GM12878 (cell line): ENCODE measurements at regions not wholly inside any gene's neighbourhood (a gene's known extent, or its start where the extent isn't known, plus 50 kb on each side); places are given as distances from the start of the nearest gene placed in this dataset.

ENCODE experiments used
- ATAC-seq: fragments of 200-7000 bp; cut with Tn5 transposase; 3 replicates; pipeline ENCODE4 v1.9.1; 2020; ENCODE audit warnings: mild to moderate bottlenecking, moderate library complexity
- BruUV-seq: library from RNA; stranded (reverse); fragments of 400-500 nt; replicated peaks from 2 replicates; lab custom pipeline; 2021; lab: Mats Ljungman, UMichigan
- CTCF ChIA-PET: fragments of 300-600 bp; sonication (Branson Sonifier 250); formaldehyde crosslinking; extraction: SDS; loops from one replicate; lab custom pipeline; 2021; ENCODE audit warnings: inconsistent platforms; lab: Yijun Ruan, JAX
- POLR2A ChIA-PET: fragments of 350-600 bp; formaldehyde crosslinking; extraction: SDS; loops from one replicate; lab custom pipeline; 2021; ENCODE audit warnings: inconsistent platforms; lab: Charles Lee
- RAD21 ChIA-PET: fragments of 300-600 bp; sonication (Branson Sonifier 250); formaldehyde crosslinking; loops from one replicate; lab custom pipeline; 2023; ENCODE audit warnings: antibody characterized with exemption; ENCODE audit not compliant: unreplicated experiment; lab: Charles Lee
- SMC1A ChIA-PET: fragments of 300-600 bp; sonication (Branson Sonifier 250); formaldehyde crosslinking; loops from one replicate; lab custom pipeline; 2023; ENCODE audit not compliant: unreplicated experiment, uncharacterized antibody; lab: Charles Lee
- DNase-seq: peaks from one replicate; pipeline ENCODE4 v3.0.0-alpha.2; 2011; ENCODE audit warnings: low read depth, low spot score
- FAIRE-seq: peaks from 3 replicates; lab custom pipeline; 2011; peaks lifted over from hg19 to GRCh38; lab: Jason Lieb, UNC
- H2AFZ ChIP-seq: 2 replicates; pipeline ENCODE4 v1.6.0; 2011; ENCODE audit warnings: low read depth, low read length, control low read depth; ENCODE audit not compliant: control insufficient read depth
- H3K27ac ChIP-seq: 2 replicates; pipeline ENCODE4 v1.5.1; 2011; ENCODE audit warnings: control low read depth; ENCODE audit not compliant: control insufficient read depth, insufficient read depth
- H3K27me3 ChIP-seq, 2 experiments: replicated peaks in 1 of 2; 2 replicates each; pipeline versions ENCODE4 v1.6.0 to v1.6.1; 2011; ENCODE audit warnings: low read length in 1 of 2; ENCODE audit not compliant: control insufficient read depth in 2 of 2, insufficient read depth in 2 of 2
- H3K36me3 ChIP-seq, 2 experiments: 2 replicates each; pipeline ENCODE4 v1.5.1; 2011; ENCODE audit warnings: low read length in 1 of 2; ENCODE audit not compliant: control insufficient read depth in 2 of 2, insufficient read depth in 2 of 2
- H3K4me1 ChIP-seq: 2 replicates; pipeline ENCODE4 v1.6.1; 2011; ENCODE audit warnings: mild to moderate bottlenecking, low read length, moderate library complexity, mixed read lengths; ENCODE audit not compliant: control insufficient read depth, insufficient read depth
- H3K4me2 ChIP-seq: 2 replicates; pipeline ENCODE4 v1.6.0; 2011; ENCODE audit warnings: control low read depth; ENCODE audit not compliant: control insufficient read depth, insufficient read depth
- H3K4me3 ChIP-seq: fragments of 200-600 bp; sonication (generic); 2 replicates; pipeline ENCODE4 v1.5.1; 2016
- H3K79me2 ChIP-seq: 2 replicates; pipeline ENCODE4 v1.6.0; 2011; ENCODE audit warnings: low read length; ENCODE audit not compliant: control insufficient read depth, insufficient read depth
- H3K9ac ChIP-seq: 2 replicates; pipeline ENCODE4 v1.8.0; 2011; ENCODE audit warnings: low read length, control low read depth, mixed read lengths; ENCODE audit not compliant: control insufficient read depth, insufficient read depth
- H3K9me3 ChIP-seq: replicated peaks from 3 replicates; pipeline ENCODE4 v1.5.1; 2011; ENCODE audit warnings: mild to moderate bottlenecking, low read length; ENCODE audit not compliant: control insufficient read depth, insufficient read depth
- H4K20me1 ChIP-seq: 2 replicates; pipeline ENCODE4 v1.6.0; 2011; ENCODE audit not compliant: control insufficient read depth, insufficient read depth
- CEBPB ChIP-seq, 2 experiments: fragments of 150-350 bp in 1 of 2; IDR thresholded peaks; 2 replicates each; pipeline ENCODE4 v1.6.1; 2012 to 2014; ENCODE audit warnings: low read depth in 2 of 2, low read length in 2 of 2, borderline replicate concordance in 1 of 2, inconsistent platforms in 1 of 2
- ETV6 ChIP-seq, 2 experiments: fragments of 450-650 bp in 1 of 2; IDR thresholded peaks in 1 of 2; conservative IDR thresholded peaks in 1 of 2; 2 replicates each; pipeline ENCODE4 v1.6.1; 2014; ENCODE audit warnings: antibody characterized with exemption in 1 of 2, borderline replicate concordance in 1 of 2, low read depth in 1 of 2, mild to moderate bottlenecking in 1 of 2, moderate library complexity in 1 of 2
- EZH2 ChIP-seq: IDR thresholded peaks from 2 replicates; pipeline ENCODE4 v1.6.1; 2012; ENCODE audit warnings: low read depth, mild to moderate bottlenecking, control low read depth, inconsistent platforms, low read length, borderline replicate concordance; ENCODE audit not compliant: control insufficient read depth
- HDAC6 ChIP-seq: fragments of 200-600 bp; sonication (generic); IDR thresholded peaks from one replicate; pipeline ENCODE4 v1.8.0; 2017; ENCODE audit warnings: antibody characterized with exemption; ENCODE audit not compliant: unreplicated experiment
- IKZF1 ChIP-seq: fragments of 450-650 bp; conservative IDR thresholded peaks from 2 replicates; pipeline ENCODE4 v1.6.1; 2017; ENCODE audit warnings: antibody characterized with exemption, mild to moderate bottlenecking
- NFYB ChIP-seq: IDR thresholded peaks from 2 replicates; pipeline ENCODE4 v1.6.1; 2011; ENCODE audit warnings: low read depth, mild to moderate bottlenecking, low read length, improper control_type of control experiment, moderate library complexity; ENCODE audit not compliant: insufficient read depth
- SMAD5 ChIP-seq: IDR thresholded peaks from 2 replicates; pipeline ENCODE4 v1.6.1; 2016; ENCODE audit warnings: antibody characterized with exemption, low read depth
- SMARCA5 ChIP-seq: fragments of 450-650 bp; IDR thresholded peaks from 2 replicates; pipeline ENCODE4 v1.6.1; 2017; ENCODE audit warnings: mild to moderate bottlenecking
- YY1 ChIP-seq: IDR thresholded peaks from 2 replicates; pipeline ENCODE4 v1.6.1; 2011; ENCODE audit warnings: low read depth, mild to moderate bottlenecking, low read length
- ZBED1 ChIP-seq: IDR thresholded peaks from 2 replicates; pipeline ENCODE4 v1.6.1; 2016; ENCODE audit warnings: borderline replicate concordance
- ZNF207 ChIP-seq: fragments of 450-650 bp; IDR thresholded peaks from 2 replicates; pipeline ENCODE4 v1.6.1; 2014; ENCODE audit warnings: antibody characterized with exemption, mild to moderate bottlenecking, borderline replicate concordance
- WGBS: methylation state at CpG from one replicate; pipeline ENCODE4 v1.1.6; 2016; ENCODE audit warnings: low lambda C conversion rate; ENCODE audit not compliant: insufficient replicate concordance, insufficient coverage; ENCODE audit errors: missing lambda C conversion rate; 5-methylcytosine and 5-hydroxymethylcytosine counted together
- in situ Hi-C: fragments of 300-500 bp; cut with MboI; formaldehyde crosslinking; loops from 9 replicates; pipeline ENCODE4 v1.14.3; 2018; ENCODE audit warnings: mixed read lengths
- intact Hi-C: fragments of 100-400 bp; cut with micrococcal nuclease; formaldehyde crosslinking; loops from one replicate; pipeline ENCODE4 v1.14.2; 2022; ENCODE audit not compliant: unreplicated experiment
- TF ChIP-seq, protein P1 (sequence below): IDR thresholded peaks from 2 replicates; pipeline ENCODE4 v1.6.1; 2012; ENCODE audit warnings: low read length, inconsistent platforms
- TF ChIP-seq, protein P2 (sequence below): fragments of 450-650 bp; IDR thresholded peaks from 2 replicates; pipeline ENCODE4 v1.6.1; 2017; ENCODE audit warnings: mild to moderate bottlenecking, low read depth, inconsistent platforms; ENCODE audit not compliant: poor library complexity, severe bottlenecking

- ChIA-PET CTCF (no interaction called here), RAD21 (no interaction called here), SMC1A (no interaction called here), POLR2A (no interaction called here)
- in situ Hi-C loops = no loop called here
- no peak overlapping the region for H3K27ac ChIP-seq
- WGBS = 2% methylated on average over 5 of the region's 5 CpGs
- no peaks in the 10 kb centered on the region for H4K20me1 ChIP-seq
- H3K36me3 ChIP-seq = no peaks in the 10 kb centered on the region
- H3K4me3 ChIP-seq = no peak overlapping the region
- H3K27me3 ChIP-seq = no peaks in the 10 kb centered on the region
- intact Hi-C loops = no loop called here
- no peak overlapping the region for H3K9ac ChIP-seq
- BruUV-seq = no TSS peak
- no peaks in the 10 kb centered on the region for H3K4me1 ChIP-seq
- H3K79me2 ChIP-seq = no peaks in the 10 kb centered on the region
- no peak for FAIRE-seq
- DNase-seq = no peak
- no peak overlapping the region for H2AFZ ChIP-seq
- TF ChIP-seq NFYB (no peak), SMAD5 (no peak), ZBED1 (no peak), ETV6 (conservative IDR thresholded peaks at IDR 0.05 in 1 of 2, IDR thresholded peaks at IDR 0.05 in 1 of 2; ENCODE audit: borderline replicate concordance in 1 of 2, low read depth in 1 of 2) (no peak), EZH2 (no peak), CEBPB (IDR thresholded peaks at IDR 0.05; ENCODE audit: borderline replicate concordance in 1 of 2, low read depth in 2 of 2, low read length in 2 of 2) (no peak), ZNF207 (no peak), HDAC6 (no peak), IKZF1 (no peak), SMARCA5 (no peak), YY1 (no peak)
- TF ChIP-seq, protein P1, sequence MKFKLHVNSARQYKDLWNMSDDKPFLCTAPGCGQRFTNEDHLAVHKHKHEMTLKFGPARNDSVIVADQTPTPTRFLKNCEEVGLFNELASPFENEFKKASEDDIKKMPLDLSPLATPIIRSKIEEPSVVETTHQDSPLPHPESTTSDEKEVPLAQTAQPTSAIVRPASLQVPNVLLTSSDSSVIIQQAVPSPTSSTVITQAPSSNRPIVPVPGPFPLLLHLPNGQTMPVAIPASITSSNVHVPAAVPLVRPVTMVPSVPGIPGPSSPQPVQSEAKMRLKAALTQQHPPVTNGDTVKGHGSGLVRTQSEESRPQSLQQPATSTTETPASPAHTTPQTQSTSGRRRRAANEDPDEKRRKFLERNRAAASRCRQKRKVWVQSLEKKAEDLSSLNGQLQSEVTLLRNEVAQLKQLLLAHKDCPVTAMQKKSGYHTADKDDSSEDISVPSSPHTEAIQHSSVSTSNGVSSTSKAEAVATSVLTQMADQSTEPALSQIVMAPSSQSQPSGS = no peak
- TF ChIP-seq, protein P2, sequence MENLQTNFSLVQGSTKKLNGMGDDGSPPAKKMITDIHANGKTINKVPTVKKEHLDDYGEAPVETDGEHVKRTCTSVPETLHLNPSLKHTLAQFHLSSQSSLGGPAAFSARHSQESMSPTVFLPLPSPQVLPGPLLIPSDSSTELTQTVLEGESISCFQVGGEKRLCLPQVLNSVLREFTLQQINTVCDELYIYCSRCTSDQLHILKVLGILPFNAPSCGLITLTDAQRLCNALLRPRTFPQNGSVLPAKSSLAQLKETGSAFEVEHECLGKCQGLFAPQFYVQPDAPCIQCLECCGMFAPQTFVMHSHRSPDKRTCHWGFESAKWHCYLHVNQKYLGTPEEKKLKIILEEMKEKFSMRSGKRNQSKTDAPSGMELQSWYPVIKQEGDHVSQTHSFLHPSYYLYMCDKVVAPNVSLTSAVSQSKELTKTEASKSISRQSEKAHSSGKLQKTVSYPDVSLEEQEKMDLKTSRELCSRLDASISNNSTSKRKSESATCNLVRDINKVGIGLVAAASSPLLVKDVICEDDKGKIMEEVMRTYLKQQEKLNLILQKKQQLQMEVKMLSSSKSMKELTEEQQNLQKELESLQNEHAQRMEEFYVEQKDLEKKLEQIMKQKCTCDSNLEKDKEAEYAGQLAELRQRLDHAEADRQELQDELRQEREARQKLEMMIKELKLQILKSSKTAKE = no peak
- no peaks in the 10 kb centered on the region for H3K9me3 ChIP-seq
- no peak for ATAC-seq
- H3K4me2 ChIP-seq = no peak overlapping the region
Measured at GRCh38 chr21:28215214-28215954, 777.3 kb downstream of the LTN1 start.
